ENCODE measurements at regions not wholly inside any gene's neighbourhood (a gene's known extent, or its start where the extent isn't known, plus 50 kb on each side); places are given as distances from the start of the nearest gene placed in this dataset.

DNA sequence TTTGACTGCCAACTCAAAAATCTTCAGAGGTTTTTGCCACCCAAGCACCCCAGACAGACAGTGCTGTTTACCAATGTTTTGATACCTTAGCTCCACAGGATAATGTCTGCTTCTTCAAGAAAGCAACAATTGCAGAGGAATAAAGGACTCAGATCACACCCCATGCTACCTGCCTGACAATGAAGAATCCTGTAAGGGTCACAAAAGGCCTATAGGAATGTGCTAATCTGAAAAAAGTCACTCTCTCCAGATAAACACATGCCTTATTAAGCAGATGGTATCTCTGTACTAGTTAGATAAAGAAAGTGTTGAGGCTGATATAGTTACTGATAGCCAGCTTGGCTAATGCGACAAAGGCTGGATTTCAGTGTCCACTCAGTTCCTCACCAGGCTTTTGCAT, 1076.7 kb upstream of the SORCS1 start:
- no peaks in the 10 kb centered on the region for H3K79me2 ChIP-seq (ENCODE audit: insufficient read depth, low read length)
- no peaks in the 10 kb centered on the region for H3F3A ChIP-seq (ENCODE audit: insufficient read depth)
- no peak overlapping the region for H3K4me2 ChIP-seq (ENCODE audit: low read depth, low read length, poor library complexity, severe bottlenecking)
- H3K9ac ChIP-seq (ENCODE audit: low read length) = no peak overlapping the region
- TF ChIP-seq, protein P1, sequence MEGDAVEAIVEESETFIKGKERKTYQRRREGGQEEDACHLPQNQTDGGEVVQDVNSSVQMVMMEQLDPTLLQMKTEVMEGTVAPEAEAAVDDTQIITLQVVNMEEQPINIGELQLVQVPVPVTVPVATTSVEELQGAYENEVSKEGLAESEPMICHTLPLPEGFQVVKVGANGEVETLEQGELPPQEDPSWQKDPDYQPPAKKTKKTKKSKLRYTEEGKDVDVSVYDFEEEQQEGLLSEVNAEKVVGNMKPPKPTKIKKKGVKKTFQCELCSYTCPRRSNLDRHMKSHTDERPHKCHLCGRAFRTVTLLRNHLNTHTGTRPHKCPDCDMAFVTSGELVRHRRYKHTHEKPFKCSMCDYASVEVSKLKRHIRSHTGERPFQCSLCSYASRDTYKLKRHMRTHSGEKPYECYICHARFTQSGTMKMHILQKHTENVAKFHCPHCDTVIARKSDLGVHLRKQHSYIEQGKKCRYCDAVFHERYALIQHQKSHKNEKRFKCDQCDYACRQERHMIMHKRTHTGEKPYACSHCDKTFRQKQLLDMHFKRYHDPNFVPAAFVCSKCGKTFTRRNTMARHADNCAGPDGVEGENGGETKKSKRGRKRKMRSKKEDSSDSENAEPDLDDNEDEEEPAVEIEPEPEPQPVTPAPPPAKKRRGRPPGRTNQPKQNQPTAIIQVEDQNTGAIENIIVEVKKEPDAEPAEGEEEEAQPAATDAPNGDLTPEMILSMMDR (IDR thresholded peaks at IDR 0.05; ENCODE audit: insufficient read depth, low read length, poor library complexity, severe bottlenecking) = no peak
- TF ChIP-seq EZH2phosphoT487 (conservative IDR thresholded peaks at IDR 0.05; ENCODE audit: low read length) = no peak
- H3K9me2 ChIP-seq (replicated peaks; ENCODE audit: insufficient read depth, low read length) = no peaks in the 10 kb centered on the region
- no peak overlapping the region for H3K27ac ChIP-seq (ENCODE audit: low read depth, low read length)
- H3K27me3 ChIP-seq (ENCODE audit: low read length) = no peaks in the 10 kb centered on the region
- no peaks in the 10 kb centered on the region for H4K20me1 ChIP-seq (ENCODE audit: low read depth, low read length)
- H2AFZ ChIP-seq (ENCODE audit: low read depth, low read length, severe bottlenecking) = no peak overlapping the region
- no peak overlapping the region for H3K4me3 ChIP-seq (ENCODE audit: insufficient read depth, low read length, poor library complexity, severe bottlenecking)
- no peaks in the 10 kb centered on the region for H3K9me3 ChIP-seq (ENCODE audit: insufficient read depth, low read length)
- no peaks in the 10 kb centered on the region for H3K36me3 ChIP-seq (ENCODE audit: low read length)

DNA sequence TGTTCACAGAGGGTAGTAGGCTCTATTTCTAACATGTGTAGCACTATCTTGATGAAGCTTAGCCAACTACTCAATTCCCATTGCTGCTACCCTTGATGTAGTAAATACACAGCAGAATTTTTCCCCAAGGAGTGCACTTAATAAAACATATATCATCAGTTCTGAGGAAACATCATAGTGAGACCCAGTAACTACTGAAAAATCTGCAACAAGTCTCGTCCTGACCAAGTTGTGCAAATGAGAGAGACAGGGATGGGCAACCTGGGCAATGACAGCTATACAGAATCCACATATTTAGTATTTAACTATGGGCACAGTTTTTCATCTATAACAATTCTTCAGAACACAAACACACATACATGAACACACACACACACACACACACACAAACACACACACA, 1073.8 kb upstream of the SORCS1 start:
- Histone ChIP-seq H3K9me2 (replicated peaks; ENCODE audit: insufficient read depth, low read length) (no peaks in the 10 kb centered on the region), H3K9ac (ENCODE audit: low read length) (no peak overlapping the region), H3K4me2 (ENCODE audit: low read depth, low read length, poor library complexity, severe bottlenecking) (no peak overlapping the region), H2AFZ (ENCODE audit: low read depth, low read length, severe bottlenecking) (no peak overlapping the region), H3K79me2 (ENCODE audit: insufficient read depth, low read length) (no peaks in the 10 kb centered on the region), H3K27me3 (ENCODE audit: low read length) (no peaks in the 10 kb centered on the region), H3K36me3 (ENCODE audit: low read length) (no peaks in the 10 kb centered on the region), H3K4me3 (ENCODE audit: insufficient read depth, low read length, poor library complexity, severe bottlenecking) (no peak overlapping the region), H3K9me3 (ENCODE audit: insufficient read depth, low read length) (no peaks in the 10 kb centered on the region), H3F3A (ENCODE audit: insufficient read depth) (no peaks in the 10 kb centered on the region), H4K20me1 (ENCODE audit: low read depth, low read length) (no peaks in the 10 kb centered on the region), H3K27ac (ENCODE audit: low read depth, low read length) (no peak overlapping the region)
- TF ChIP-seq, protein P1 (IDR thresholded peaks at IDR 0.05; ENCODE audit: insufficient read depth, low read length, poor library complexity, severe bottlenecking) = no peak
- no peak for TF ChIP-seq EZH2phosphoT487 (conservative IDR thresholded peaks at IDR 0.05; ENCODE audit: low read length)

DNA sequence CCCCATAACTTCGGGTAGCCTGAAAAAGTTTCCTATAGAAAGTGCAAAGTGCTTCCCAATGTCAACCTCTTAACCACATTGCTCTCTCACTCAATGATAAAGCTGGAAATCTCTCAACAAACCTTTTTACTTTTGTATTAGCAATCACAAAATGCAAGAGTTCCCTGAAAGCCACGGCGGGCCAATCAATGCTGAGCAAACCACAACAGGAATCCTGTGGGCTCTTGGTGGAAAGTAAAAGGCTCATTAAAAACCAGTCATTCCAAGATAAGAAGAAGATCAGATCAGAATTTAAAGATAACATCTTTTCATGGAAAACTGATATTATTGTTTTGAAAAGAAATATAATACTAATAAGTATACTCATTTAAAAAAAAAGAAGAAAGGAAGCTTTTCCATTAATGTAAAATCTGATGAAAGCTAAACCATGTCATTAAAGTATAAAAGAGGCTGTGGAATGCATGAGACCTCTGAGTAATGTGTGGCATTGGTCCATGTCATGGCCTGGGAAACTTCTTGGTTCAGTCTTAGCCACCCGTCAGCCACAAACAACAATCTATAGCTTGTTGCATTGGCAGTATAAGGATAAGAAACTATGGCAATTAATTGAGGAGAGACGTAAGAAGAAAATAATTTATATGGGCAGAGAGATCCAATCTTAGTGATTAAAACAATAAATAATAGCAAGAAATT, 1066.1 kb upstream of the SORCS1 start:
- H3K36me3 ChIP-seq (ENCODE audit: low read length) = no peaks in the 10 kb centered on the region
- H3K9ac ChIP-seq (ENCODE audit: low read length) = no peak overlapping the region
- no peak overlapping the region for H3K4me3 ChIP-seq (ENCODE audit: insufficient read depth, low read length, poor library complexity, severe bottlenecking)
- no peak overlapping the region for H3K4me2 ChIP-seq (ENCODE audit: low read depth, low read length, poor library complexity, severe bottlenecking)
- H3K9me2 ChIP-seq (replicated peaks; ENCODE audit: insufficient read depth, low read length) = no peaks in the 10 kb centered on the region
- no peak overlapping the region for H3K27ac ChIP-seq (ENCODE audit: low read depth, low read length)
- TF ChIP-seq, protein P1 (IDR thresholded peaks at IDR 0.05; ENCODE audit: insufficient read depth, low read length, poor library complexity, severe bottlenecking) = no peak
- H2AFZ ChIP-seq (ENCODE audit: low read depth, low read length, severe bottlenecking) = no peak overlapping the region
- no peaks in the 10 kb centered on the region for H3K9me3 ChIP-seq (ENCODE audit: insufficient read depth, low read length)
- H3F3A ChIP-seq (ENCODE audit: insufficient read depth) = no peaks in the 10 kb centered on the region
- H3K27me3 ChIP-seq (ENCODE audit: low read length) = no peaks in the 10 kb centered on the region
- H3K79me2 ChIP-seq (ENCODE audit: insufficient read depth, low read length) = no peaks in the 10 kb centered on the region
- no peaks in the 10 kb centered on the region for H4K20me1 ChIP-seq (ENCODE audit: low read depth, low read length)
